Kidney epithelial cell (primary cell): ENCODE measurements at regions not wholly inside any gene's neighbourhood (a gene's known extent, or its start where the extent isn't known, plus 50 kb on each side); places are given as distances from the start of the nearest gene placed in this dataset.

ENCODE experiments used
- DNase-seq: peaks from one replicate; pipeline ENCODE4 v3.0.0-alpha.2; 2010; ENCODE audit warnings: low read depth
- H3K27me3 ChIP-seq: 2 replicates; pipeline ENCODE4 v1.6.0; 2011; ENCODE audit warnings: low read length; ENCODE audit not compliant: control insufficient read depth, insufficient read depth
- H3K36me3 ChIP-seq: 2 replicates; pipeline ENCODE4 v1.5.1; 2011; ENCODE audit warnings: low read length; ENCODE audit not compliant: control insufficient read depth, insufficient read depth
- H3K4me3 ChIP-seq: 2 replicates; pipeline ENCODE4 v1.5.1; 2011; ENCODE audit warnings: low read depth, mild to moderate bottlenecking, control low read depth, low read length
- TF ChIP-seq, protein P1 (sequence below): IDR thresholded peaks from 2 replicates; pipeline ENCODE4 v1.5.1; 2011; ENCODE audit warnings: mild to moderate bottlenecking, moderate library complexity, low read length, control low read depth, inconsistent platforms; ENCODE audit not compliant: insufficient read depth, poor library complexity, severe bottlenecking

DNA sequence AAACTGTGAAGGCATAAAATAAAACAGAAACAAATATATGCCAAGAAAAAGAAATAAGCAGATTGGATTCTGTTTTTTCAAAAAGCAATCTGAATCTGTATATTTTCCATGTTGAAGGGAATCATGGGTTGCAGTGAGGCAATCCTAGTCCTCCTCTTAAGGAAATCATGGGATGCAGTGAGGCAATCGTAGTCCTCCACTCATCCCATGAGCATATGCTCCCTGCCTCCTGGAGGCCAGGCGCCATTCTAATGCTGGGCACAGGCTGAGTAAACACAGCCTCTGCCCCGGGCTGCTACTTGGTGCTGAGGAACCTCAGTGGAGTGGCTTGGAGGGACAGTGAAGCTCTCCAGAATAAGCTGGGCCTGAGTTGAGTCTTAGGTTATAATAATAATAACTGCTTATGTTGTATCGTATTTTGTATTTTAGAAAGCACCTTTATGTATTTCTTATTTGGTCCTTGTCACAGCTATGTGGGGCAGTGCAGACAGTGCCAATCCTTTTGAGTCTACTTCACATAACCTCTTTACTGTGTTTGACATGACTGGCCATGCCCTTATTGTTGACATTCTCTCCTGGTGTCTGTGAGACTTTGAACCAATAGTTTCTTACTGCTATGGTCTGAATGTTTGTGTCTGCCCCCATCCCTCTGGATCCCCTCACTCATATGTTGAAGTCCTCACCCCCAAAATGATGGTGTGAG lies 56.6 kb upstream of the CITED2 start:
- H3K4me3 ChIP-seq = no peak overlapping the region
- H3K36me3 ChIP-seq = no peaks in the 10 kb centered on the region
- TF ChIP-seq, protein P1, sequence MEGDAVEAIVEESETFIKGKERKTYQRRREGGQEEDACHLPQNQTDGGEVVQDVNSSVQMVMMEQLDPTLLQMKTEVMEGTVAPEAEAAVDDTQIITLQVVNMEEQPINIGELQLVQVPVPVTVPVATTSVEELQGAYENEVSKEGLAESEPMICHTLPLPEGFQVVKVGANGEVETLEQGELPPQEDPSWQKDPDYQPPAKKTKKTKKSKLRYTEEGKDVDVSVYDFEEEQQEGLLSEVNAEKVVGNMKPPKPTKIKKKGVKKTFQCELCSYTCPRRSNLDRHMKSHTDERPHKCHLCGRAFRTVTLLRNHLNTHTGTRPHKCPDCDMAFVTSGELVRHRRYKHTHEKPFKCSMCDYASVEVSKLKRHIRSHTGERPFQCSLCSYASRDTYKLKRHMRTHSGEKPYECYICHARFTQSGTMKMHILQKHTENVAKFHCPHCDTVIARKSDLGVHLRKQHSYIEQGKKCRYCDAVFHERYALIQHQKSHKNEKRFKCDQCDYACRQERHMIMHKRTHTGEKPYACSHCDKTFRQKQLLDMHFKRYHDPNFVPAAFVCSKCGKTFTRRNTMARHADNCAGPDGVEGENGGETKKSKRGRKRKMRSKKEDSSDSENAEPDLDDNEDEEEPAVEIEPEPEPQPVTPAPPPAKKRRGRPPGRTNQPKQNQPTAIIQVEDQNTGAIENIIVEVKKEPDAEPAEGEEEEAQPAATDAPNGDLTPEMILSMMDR = no peak
- DNase-seq = no peak
- H3K27me3 ChIP-seq = no peaks in the 10 kb centered on the region

DNA sequence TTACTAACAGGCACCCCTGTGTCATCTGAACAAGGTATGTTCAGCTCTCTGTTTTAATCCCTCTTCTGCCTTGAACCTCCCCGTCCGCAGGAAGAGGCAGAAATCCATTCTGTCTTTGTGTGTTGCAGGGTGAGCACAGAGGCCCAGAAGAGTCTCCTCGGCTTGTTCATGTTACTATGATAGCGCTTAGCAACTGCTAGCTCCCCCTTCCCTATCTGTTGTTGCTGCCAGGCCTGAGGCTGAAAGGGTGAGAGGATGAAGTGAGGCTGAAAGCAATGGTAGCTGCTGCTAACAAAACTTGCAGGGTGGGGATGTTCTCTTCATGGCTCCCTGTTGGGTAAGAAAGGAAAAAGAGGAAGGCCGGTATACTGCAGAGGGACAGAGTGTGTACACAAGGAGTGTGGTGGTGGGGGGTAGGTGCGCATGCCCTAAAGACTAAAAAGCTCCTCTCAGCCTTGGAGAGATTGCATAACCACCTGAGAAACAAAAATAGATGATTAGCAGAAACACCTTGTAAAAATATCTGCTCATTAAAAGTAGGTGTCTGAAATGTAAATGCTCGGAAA lies 55.2 kb upstream of the CITED2 start:
- Histone ChIP-seq H3K4me3 (no peak overlapping the region), H3K36me3 (no peaks in the 10 kb centered on the region), H3K27me3 (no peaks in the 10 kb centered on the region)
- TF ChIP-seq, protein P1 = no peak
- DNase-seq = no peak

DNA sequence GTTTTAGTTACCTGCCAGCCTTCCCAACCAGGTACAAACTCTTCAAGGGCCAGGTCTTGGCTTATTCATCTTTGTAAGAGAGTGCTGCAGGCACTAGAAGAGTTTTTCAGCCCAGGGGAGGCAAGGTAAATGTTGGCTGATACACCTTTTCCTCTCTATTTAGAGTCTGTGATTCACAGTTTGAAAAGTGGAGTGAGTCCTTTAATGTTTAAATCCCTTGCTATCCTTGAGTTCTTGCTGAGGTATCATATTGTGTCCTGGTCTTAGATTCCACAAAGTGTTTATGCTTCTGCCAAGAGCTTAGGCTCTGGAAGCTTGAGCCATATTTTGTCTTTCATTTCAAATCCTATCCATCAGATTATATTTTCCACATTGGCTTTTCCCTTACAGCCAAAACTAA lies 52.8 kb upstream of the CITED2 start:
- no peaks in the 10 kb centered on the region for H3K27me3 ChIP-seq
- DNase-seq = no peak
- no peaks in the 10 kb centered on the region for H3K36me3 ChIP-seq
- no peak overlapping the region for H3K4me3 ChIP-seq
- TF ChIP-seq, protein P1 = no peak

DNA sequence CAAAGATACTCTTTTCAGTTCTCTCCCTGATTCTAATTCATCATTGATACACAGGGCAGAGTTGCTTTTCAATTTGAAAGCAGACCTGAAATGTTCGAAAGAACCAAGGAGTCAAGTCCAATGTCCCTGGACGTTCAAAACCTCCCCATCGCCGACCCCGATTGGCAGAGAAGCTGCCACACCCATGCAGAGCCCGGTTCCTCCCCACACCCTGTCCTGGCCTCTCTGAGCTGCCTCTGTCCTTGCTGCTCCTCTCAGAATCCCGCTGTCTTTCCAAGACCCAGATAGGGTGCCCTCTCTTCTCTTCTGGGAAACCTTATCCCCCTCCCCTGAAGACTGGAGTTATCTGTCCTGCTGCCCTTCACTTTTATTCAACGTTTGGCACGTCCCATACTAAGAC lies 52.3 kb upstream of the CITED2 start:
- Histone ChIP-seq H3K36me3 (no peaks in the 10 kb centered on the region), H3K4me3 (no peak overlapping the region), H3K27me3 (no peaks in the 10 kb centered on the region)
- TF ChIP-seq, protein P1 = no peak
- no peak for DNase-seq

DNA sequence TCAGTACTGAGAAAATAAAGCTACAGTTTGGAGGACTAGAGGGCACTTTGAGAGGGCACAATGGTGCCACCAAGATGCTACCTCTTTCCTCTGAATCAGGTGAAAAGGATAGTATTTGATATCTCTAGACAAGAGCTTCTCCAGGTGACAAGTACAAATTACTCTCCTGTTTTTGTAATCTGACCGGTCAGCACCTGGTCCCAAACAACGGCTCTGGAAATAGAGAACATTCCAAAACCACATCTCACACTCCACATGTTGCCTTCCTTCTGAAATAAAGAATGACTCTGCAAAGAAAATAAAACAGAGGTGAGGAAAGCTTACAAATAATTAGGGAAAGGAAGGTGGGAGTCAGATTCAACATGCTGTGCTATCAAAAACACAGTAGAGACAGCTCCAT lies 51.3 kb upstream of the CITED2 start:
- TF ChIP-seq, protein P1 = no peak
- Histone ChIP-seq H3K4me3 (no peak overlapping the region), H3K36me3 (no peaks in the 10 kb centered on the region), H3K27me3 (no peaks in the 10 kb centered on the region)
- no peak for DNase-seq
